ENCODE measurements at regions not wholly inside any gene's neighbourhood (a gene's known extent, or its start where the extent isn't known, plus 50 kb on each side); places are given as distances from the start of the nearest gene placed in this dataset.

DNA sequence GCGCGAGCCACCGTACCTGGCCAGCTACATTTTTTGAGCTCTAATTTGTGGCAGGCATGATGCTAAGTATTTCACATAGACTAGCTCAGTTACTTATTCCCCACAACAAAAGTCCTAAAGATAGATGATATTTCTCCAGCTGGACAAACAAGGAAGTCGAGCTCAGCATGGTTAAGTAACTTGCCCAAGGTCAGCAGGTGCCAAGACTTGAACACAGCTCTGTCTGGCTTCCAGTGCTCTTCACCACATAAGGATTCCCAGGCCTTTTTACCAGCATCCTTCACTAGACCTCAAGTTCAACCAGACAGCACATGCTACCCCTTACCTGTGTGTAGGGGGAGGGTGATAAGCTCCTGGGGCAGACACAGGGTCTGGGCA is 177.3 kb upstream of the NCAM1 start:
- no peak for TF ChIP-seq ZFX (IDR thresholded peaks at IDR 0.05; ENCODE audit: borderline replicate concordance)
- TF ChIP-seq, protein P1, sequence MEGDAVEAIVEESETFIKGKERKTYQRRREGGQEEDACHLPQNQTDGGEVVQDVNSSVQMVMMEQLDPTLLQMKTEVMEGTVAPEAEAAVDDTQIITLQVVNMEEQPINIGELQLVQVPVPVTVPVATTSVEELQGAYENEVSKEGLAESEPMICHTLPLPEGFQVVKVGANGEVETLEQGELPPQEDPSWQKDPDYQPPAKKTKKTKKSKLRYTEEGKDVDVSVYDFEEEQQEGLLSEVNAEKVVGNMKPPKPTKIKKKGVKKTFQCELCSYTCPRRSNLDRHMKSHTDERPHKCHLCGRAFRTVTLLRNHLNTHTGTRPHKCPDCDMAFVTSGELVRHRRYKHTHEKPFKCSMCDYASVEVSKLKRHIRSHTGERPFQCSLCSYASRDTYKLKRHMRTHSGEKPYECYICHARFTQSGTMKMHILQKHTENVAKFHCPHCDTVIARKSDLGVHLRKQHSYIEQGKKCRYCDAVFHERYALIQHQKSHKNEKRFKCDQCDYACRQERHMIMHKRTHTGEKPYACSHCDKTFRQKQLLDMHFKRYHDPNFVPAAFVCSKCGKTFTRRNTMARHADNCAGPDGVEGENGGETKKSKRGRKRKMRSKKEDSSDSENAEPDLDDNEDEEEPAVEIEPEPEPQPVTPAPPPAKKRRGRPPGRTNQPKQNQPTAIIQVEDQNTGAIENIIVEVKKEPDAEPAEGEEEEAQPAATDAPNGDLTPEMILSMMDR (IDR thresholded peaks at IDR 0.05), result no peak
- H3K27ac ChIP-seq, result no peak overlapping the region

DNA sequence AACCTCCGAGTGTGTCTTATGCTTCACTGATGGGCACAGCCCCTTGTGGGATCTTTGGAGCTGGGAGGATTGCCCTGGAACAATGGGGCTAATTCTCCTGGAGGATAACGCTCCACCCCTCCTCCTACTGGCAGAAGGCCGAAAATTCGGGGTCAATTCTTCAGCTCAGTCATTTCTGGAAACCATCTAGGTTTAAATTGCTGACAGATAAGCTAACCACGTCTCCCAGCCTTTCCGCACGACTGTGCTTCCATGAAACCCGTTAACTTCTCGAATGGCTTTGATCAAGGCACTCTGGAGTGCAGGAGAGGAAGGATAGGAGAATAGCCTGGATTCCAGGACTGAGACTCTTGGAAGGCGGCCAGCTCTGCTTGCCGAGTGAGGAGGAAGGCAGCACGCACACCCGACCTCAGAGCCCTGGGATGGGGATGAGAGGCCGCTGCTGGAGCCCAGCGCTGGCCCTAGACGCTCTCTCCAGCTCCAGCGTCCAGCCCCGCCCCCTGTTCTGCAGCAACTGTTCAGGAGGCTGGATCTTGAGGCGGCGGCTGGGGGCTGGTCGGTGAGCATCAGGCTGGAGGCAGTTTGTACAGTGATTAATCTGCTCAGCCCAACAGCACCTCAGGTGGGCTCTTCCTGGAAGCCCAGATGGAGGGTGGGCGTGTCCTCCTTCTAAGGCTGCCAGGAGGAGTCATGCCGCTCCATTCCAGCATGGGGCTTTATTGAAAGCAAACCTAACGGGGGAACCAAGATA is 176.7 kb upstream of the NCAM1 start:
- no peak for TF ChIP-seq ZFX (IDR thresholded peaks at IDR 0.05; ENCODE audit: borderline replicate concordance)
- TF ChIP-seq, protein P1 (IDR thresholded peaks at IDR 0.05), result no peak
- no peak overlapping the region for H3K27ac ChIP-seq

DNA sequence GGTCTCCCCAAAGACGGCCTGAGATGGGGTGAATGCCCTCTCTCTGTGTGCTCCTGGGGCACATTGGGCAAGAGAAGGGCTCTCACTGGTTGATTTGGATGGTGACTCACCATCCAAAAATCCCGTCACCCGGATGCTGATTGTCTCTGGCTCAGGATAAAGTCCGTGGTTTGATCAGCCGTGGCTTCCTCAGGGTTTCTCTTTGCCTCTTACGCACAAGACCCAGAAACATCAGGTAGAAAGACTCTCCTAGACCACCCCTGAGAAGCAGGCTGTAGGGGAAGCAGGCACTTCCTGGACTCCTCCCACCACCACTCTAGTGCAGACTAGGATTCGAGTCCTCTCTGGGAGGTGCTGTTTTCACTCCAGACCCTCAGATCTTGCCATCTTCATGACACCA is 176.1 kb upstream of the NCAM1 start:
- TF ChIP-seq, protein P1 (IDR thresholded peaks at IDR 0.05), result no peak
- no peak for TF ChIP-seq ZFX (IDR thresholded peaks at IDR 0.05; ENCODE audit: borderline replicate concordance)
- H3K27ac ChIP-seq, result no peak overlapping the region

DNA sequence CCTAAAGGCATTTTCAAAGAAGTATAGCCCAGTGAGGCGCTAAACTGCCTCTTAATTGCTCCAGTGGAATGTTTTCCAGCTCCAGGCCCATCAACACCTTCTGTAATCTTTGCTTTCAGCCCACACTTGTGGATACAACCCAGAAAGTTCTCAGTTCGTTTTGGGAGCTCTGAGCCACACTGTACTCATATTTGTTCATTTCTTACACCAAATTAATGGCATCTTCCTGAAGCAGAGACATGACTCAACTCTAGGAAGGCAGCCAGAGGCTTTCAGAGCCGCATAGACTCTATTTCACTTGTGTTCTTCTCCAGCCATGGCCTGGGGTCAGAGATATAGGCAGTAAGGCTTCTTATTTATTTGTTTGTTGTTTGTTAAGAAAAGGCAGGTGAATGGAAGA is 175.5 kb upstream of the NCAM1 start:
- TF ChIP-seq ZFX (IDR thresholded peaks at IDR 0.05; ENCODE audit: borderline replicate concordance), result no peak
- TF ChIP-seq, protein P1 (IDR thresholded peaks at IDR 0.05), result no peak
- no peak overlapping the region for H3K27ac ChIP-seq

DNA sequence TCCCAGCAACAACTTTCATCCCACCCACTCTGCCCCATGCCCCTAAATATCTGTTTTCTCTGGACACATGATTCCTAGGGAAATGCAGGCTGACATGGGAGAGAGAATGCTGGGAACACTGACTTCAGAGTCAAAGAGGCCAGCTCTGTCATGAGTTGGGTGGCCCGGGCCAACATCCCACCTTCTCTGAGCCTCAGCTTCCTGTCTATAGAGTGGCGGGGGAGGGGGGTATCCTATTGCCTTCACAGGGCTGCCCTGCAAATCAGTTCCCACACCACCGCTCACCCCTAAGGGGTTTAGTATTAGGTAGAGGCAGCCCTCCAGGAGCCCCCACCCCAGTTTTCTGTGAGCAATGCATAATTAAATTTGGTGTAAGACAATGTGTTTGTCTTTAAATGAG is 175.0 kb upstream of the NCAM1 start:
- TF ChIP-seq ZFX (IDR thresholded peaks at IDR 0.05; ENCODE audit: borderline replicate concordance), result no peak
- TF ChIP-seq, protein P1 (IDR thresholded peaks at IDR 0.05), result no peak
- no peak overlapping the region for H3K27ac ChIP-seq

DNA sequence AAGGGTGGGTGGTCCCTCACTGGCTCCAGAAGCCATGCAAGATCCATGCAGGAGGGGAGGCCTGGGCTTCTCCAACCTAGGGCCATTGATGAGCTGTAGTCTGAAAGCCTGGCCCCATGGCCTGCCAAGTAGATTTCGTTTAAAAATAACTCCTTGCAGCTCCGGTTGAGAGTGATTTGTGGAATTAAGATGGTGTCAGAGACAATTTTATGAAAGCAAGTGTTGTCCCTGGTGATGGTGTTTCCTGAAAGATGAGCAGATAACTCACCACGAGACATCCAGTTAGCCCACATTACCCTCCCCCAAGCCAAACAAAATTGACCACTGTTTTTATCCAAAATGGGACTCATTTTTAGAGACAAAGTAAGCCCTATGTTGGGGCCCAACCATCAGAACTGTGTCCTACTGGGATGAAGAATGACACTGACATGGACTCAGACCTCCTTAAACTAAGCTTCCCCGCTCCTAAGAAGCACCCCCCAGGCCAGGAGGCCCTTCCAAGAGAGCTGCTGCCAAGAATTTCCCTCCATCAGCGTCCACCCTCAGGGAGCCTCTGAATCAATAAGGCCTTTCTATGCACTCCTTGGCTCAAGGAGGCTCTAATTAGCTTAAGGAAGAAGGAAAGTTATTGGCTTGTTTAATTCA is 174.2 kb upstream of the NCAM1 start:
- no peak for TF ChIP-seq ZFX (IDR thresholded peaks at IDR 0.05; ENCODE audit: borderline replicate concordance)
- TF ChIP-seq, protein P1 (IDR thresholded peaks at IDR 0.05), result no peak

DNA sequence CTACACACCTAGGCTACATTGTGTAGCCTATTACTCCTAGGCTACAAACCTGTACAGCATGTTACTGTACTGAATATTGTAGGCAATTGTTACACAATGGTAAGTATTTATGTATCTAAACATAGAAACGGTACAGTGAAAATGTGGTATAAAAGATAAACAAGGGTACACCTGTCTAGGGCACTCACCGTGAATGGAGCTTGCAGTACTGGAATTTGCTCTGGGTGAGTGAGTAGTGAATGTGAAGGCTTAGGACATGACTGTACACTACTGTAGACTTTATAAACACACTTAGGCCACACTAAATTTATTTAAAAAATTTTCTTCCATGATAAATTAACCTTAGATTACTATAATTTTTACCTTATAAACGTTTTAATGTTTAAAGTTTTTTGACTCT is 171.7 kb upstream of the NCAM1 start:
- H3K27ac ChIP-seq, result no peak overlapping the region
- no peak for TF ChIP-seq ZFX (IDR thresholded peaks at IDR 0.05; ENCODE audit: borderline replicate concordance)
- TF ChIP-seq, protein P1 (IDR thresholded peaks at IDR 0.05), result no peak

More for the DNA sequence above, 174.2 kb upstream of the NCAM1 start:
- no peak overlapping the region for H3K27ac ChIP-seq
